Endothelial cell of hepatic sinusoid (primary cell): ENCODE measurements at regions not wholly inside any gene's neighbourhood (a gene's known extent, or its start where the extent isn't known, plus 50 kb on each side); places are given as distances from the start of the nearest gene placed in this dataset.
"Not testable (repeated sequence)": the region's sequence is repeated elsewhere in the genome, so short reads cannot be mapped to it uniquely, and the experiment has no call there.

Experiments
- in situ Hi-C: cut with HindIII; loops from 2 replicates; pipeline ENCODE4 v1.10.0; 2017; ENCODE audit warnings: low sequenced_read_pairs

- in situ Hi-C loops: no loop called here
Measured at GRCh38 chr12:124479680-124480468, 87.5 kb downstream of the NCOR2 start.

DNA sequence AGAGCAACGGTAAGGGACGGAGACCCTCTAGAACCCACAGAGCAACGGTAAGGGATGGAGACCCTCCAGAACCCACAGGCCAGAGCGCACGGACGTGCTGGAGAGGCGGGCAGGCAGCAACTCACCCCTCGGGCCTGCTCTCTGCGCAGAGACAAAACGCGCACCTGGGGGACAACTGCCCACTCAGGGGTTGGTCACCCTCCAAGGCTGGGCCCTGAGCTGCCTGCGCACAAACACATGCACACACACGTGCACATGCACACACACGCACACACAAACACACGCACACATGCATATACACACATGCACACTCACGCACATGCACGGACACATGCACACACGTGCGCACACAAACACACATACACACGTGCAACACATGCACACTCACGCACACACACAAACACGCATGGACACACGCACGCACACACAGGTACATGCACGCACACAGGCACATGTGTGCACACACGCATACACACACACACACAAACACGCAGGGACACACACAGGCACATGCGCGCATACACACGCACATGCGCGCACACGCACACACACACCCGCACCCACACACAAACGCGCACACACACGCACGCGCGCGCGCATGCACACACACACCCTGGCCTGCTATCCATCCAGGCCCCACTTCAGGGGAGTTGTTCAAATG lies 88.3 kb downstream of the NCOR2 start:
- in situ Hi-C loops: no loop called here

- in situ Hi-C loops: no loop called here
Measured at GRCh38 chr12:124478416-124478815, 89.0 kb downstream of the NCOR2 start.

DNA sequence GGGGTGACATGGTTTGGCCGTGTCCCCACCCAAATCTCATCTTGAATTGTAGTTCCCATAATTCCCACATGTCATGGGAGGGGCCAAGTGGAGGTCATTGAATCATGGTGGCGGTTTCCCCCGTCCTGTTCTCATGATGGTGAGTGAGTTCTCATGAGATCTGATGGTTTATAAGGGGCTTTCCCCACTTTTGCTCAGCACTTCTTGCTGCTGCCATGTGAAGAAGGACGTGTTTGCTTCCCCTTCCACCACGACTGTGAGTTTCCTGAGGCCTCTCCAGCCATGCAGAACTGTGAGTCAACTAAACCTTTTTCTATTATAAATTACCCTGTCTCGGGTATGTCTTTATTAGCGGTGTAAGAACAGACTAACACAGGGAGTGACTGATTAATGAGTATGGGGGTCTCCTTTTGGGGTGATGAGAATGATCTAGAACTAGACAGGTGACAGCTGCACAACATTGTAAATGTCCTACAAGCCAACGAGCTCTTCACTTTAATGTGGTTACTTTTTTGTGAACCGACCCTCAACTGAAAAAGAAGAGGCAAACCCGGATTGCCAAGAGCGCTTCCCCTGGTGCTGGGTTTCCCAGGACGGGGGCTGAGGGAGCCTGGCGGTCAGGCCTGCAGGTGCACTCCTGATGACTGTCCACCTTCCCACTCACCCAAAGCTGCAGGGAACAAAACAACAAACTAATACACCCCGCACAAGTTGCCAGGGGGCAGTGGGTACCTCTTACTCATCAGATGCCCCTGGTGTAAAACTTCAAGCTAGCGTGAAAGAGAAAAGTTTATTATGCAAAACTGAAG lies 90.1 kb downstream of the NCOR2 start:
- in situ Hi-C loops: no loop called here

- in situ Hi-C loops: no loop called here
Measured at GRCh38 chr12:124476011-124476400, 91.4 kb downstream of the NCOR2 start.

DNA sequence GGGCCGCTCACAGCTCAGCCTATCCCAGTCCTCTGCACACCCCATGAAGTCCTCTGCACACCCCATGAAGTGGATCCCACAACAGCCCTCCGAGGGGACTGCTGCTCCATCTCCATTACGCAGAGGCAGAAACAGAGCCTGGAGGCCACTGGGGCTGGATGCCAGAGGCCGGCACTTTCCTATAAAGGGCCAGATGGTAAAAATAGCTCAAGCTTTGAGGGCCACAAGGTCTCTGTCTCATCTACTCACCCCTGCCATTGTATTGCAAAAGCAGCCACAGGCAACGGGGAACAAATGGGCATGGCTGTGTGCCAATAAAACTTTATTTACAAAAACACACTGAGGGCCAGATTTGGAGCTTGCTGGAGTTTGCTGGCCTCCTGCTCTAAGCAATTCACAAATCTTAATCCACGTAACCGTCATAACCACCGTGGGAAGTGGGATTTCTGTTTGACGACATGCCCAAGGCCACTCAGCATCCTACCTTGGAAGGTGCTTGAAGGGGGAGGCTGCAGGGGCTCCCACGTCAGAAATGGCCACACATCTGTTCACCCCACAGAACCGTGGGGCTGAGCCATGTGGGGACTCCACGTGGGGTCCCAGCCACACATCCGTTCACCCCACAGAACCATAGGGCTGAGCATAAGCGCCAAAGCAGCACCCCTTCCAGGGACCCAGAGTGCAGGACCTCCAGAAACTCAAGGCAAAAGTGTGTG lies 92.0 kb downstream of the NCOR2 start:
- in situ Hi-C loops: no loop called here

- in situ Hi-C loops: no loop called here
Measured at GRCh38 chr12:124474709-124475108, 92.7 kb downstream of the NCOR2 start.

GRCh38 chr12:124472690-124473279 lies 94.6 kb downstream of the NCOR2 start:
- in situ Hi-C loops: no loop called here

DNA sequence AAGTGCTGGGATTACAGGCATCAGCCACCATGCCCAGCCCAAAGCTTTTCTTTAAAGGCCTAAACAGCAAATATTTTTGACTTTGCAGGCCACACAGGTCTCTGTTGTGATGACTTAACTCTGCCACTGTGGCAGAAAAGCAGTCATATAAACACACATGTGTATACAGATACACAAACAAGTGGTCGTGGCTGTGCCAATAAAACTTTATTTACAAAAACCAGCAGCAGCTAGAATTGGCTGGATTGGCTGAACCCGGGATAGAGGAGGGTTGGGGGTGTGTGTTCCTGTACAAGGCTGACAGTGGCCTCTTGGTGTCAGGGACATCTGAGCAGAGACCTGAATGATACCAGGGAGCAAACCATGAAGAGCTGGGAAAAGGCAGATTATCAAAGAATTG lies 95.6 kb downstream of the NCOR2 start:
- in situ Hi-C loops: no loop called here

DNA sequence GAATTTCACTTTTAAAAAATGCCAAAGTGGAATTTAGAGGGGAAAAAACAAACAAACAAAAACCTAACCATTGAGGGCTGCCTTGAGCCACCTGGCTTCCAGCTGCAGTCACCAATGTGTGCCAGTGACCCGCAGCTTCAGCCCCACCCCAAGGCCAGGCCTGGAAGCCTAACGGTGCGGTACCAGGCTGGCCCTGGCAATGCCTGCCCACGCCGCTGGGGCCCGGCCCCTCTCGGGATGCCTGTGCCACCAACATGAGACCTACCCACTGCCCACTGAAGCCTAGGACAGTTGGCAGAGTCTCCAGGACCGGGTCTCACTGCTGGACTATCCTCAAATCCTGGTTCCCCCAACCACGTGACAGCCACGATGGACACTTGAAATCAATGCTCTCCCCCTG lies 96.6 kb downstream of the NCOR2 start:
- in situ Hi-C loops: no loop called here

- in situ Hi-C loops: no loop called here
Measured at GRCh38 chr12:124470139-124470538, 97.3 kb downstream of the NCOR2 start.

DNA sequence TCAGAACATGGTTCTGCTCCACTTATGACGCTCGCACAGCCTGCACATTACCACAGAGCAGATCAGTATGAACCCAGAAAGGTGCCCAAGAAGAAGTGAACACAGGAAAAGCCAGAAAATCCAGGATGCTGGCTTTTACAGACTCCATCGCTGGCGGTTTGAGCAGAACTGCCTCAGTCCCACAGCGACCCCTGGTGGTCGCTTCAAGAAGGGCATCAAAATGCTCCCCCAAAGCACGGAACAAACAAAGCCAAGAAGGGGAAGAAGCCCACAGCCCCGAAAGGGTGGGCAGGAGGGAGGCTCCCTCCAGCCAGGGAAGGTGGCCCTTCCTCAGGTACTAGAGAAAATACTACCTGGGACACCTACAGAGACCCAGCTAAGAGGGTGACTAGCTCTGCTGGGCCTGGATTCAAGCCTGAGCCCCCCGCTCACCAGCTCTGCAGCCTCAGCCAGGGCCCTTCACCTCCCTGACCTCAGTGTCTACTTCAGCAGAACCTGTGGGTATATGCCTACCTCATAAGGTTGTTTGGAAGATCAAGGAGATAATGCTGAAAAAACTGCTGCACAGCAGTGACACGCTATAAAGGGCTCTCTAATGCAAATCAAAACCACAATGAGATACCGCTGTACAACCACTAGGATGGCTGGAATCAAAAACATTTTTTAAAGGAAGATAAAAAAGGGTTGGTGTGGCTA lies 98.1 kb downstream of the NCOR2 start:
- in situ Hi-C loops: no loop called here

DNA sequence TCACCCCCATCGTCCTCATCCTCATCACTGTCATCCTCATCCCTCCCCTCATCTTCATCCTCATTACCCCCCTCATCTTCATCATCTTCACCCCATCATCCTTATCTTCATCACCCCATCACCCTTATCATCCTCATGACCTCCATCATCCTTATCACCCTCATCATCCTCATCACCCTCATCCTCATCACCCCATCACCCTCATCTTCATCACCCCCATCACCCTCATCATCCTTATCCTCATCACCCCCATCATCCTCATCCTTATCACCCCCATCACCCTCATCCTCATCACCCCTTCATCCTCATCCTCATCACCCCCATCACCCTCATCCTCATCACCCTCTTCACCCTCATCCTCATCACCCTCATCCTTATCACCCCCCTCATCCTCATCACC lies 99.9 kb downstream of the NCOR2 start:
- in situ Hi-C loops: not testable (repeated sequence)

GRCh38 chr12:124466216-124467128 lies 100.9 kb downstream of the NCOR2 start:
- in situ Hi-C loops: no loop called here

DNA sequence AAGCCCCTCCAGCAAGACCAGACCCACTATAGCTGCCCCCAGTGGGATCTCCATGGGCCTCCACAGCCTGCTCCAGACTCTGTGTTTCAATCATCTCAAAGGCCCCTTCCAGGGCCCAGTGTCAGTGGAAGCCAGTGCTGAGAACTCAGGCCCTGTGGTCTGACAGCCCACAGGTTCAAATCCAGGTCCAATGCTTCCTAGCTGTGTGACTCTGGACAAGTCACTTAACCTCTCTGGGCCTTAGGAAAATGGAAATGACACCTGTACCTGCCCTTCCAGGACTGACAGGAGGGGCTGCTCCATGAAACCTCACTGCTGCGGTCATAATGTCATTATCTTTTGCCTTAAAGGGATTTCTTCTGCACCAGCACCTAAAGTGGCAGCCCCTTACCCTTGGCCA lies 101.9 kb downstream of the NCOR2 start:
- in situ Hi-C loops: no loop called here

DNA sequence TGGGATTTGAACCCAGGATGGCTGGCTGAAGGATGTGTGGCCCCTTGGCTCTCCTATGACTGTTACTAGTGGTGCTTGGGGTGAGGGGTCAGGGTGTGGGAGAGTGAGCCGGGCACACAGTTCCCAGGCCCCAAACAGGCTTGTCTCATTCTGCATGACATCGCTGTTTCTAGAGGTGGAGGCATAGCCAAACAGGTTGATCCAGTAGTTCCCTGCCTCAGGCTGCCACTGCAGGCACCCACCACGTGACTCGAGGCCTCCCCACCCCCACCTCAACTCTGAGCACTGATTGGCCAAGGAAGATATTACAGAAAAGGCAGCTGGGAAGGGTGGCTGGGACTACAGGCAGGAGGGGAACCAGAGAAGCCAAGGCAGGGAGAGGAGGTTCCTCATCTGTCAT lies 102.6 kb downstream of the NCOR2 start:
- in situ Hi-C loops: no loop called here

- in situ Hi-C loops: no loop called here
Measured at GRCh38 chr12:124464062-124464461, 103.3 kb downstream of the NCOR2 start.

DNA sequence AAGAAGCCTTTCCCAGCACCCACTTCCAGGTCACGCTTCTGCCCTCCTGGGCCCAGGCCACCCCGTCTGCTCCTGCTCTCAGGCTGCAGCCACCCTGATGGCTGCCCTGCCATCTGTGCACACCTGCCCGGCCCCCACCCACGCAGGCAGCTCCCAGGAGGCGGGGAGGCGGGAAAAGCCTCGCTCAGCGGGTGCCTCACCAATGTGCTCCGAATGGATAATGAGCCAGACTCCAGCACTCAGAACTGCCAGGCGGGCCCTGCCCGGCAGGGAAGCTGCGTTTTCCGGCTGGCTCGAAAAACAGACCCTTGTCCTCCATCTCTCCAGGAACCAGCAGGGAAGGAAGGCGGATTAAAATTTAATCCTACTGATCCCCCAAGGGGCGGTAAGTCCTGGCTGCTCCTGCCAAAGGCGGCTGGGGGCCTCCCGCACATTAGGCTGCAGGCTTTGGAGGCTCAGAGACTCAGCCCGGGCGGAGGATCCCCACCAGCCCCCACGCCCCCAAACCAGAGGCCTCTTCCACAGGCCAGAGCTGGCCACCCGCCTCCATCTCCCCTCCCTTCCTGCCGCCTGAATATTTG lies 104.0 kb downstream of the NCOR2 start:
- in situ Hi-C loops: no loop called here

DNA sequence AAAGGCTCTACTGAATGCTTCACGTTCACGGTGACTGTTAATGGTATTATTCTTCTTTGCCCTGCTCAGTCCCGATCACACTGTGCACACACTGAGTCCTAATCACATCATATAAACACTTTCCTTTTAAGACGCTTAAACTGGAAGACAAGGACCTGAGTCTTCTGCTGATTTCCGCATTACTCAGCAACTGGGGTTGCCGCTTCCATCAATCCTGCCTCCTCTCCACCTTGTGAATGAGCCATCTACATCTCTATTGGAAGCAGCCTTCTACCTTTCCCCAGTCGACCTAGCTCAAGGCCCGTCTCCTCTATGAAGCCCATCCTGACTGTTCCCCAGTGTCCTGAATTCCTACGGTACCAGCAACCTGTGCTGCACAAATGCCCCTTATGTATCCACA lies 104.7 kb downstream of the NCOR2 start:
- in situ Hi-C loops: no loop called here
